IPS DF 4.7 (cell line): ENCODE measurements at regions not wholly inside any gene's neighbourhood (a gene's known extent, or its start where the extent isn't known, plus 50 kb on each side); places are given as distances from the start of the nearest gene placed in this dataset.
"Not testable (repeated sequence)": the region's sequence is repeated elsewhere in the genome, so short reads cannot be mapped to it uniquely, and the experiment has no call there.

Experiments
- DNase-seq: peaks from one replicate; pipeline ENCODE4 v3.0.0-alpha.2; 2013; ENCODE audit warnings: low spot score; ENCODE audit errors: extremely low read depth

DNA sequence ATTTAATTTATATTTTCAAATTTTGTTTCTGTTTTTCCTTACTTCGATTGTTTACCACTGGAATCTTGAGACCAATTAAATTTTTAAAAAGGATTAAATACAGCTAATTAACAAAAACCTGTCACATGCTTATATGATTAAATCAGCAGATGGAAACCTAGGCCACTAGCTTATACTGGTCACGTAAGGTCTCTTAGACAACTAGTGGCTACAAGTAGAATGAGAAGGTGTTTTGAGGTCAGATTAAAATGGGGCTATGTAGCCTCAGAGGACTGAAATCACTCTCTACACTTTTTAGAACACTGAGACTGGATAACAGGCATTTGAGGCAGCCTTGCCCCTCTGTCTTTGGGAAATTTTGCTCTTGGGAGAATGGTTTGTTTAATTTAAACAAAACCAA, 246.5 kb upstream of the ONECUT1 start:
- no peak for DNase-seq

DNA sequence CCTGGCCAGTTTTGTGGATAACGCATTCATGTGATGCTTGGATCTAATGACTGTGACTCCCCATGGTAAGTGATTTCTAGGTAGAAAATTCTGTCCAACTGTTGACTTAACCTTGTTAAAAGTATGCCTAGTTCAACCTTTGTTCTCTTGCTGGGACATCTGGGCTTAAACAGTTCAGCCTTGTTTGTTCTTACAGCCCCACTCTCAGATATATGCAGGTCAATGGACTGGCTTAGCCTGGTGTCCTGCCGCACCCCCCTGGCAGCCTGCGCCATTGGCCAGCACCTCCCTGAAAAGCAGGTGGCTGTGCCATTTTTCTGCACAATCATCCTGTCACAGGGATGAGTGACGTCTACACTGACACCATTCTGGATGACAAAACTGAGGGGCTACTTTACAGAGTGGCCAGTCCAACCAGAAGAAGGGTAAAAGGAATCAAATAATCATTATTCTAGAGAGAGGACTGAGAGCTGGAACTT, 244.7 kb upstream of the ONECUT1 start:
- no peak for DNase-seq

DNA sequence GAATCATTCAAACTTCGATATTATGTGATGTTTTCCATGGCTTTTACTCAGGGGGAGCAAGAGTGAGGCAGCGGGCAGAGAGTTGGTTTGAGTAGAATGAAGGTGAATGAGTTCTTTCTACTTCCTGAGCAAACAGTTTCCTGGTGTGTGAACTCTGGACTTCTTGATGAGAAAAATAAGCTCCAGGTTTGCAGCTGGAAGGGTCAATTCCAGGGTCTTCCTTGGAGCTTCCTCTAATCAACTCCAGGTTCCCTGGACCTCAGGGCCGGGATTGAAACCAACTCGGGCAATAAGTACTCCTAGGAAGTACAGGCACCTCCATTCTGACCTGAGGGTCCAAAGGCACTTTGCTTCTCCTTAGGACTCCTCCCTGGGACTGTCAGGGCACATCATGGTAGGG, 243.6 kb upstream of the ONECUT1 start:
- DNase-seq, result no peak

DNA sequence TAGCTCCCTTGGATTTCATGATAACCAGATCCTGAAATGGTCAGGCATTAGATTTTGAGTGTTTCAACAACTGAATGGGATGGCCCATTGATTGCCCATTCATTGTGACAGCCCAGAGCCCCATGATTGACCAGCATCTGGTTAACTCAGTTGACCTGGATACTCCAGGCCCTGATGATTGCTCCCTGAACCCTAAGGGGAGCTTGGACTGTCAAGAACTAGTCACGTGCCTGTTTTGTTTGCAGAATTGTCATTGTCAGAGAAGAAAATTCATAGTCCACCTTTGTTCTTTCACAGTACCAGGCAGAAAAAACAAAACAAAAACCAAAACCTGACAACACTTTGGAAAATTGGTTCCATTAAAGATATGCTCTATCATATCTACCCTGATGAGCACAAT, 241.3 kb upstream of the ONECUT1 start:
- no peak for DNase-seq

DNA sequence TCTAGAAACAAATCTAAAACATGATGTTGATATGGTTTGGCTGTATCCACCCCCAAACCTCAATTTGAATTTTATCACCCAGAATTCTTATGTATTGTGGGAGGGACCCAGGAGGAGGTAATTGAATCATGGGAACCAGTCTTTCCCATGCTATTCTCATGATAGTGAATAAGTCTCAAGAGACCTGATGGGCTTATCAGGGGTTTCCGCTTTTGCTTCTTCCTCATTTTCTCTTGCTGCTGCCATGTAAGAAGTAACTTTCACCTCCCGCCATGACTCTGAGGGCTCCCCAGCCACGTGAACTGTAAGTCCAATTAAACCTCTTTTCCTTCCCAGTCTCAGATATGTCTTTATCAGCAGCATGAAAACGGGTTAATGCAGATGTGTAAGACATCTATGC, 232.7 kb upstream of the ONECUT1 start:
- DNase-seq, result no peak

DNA sequence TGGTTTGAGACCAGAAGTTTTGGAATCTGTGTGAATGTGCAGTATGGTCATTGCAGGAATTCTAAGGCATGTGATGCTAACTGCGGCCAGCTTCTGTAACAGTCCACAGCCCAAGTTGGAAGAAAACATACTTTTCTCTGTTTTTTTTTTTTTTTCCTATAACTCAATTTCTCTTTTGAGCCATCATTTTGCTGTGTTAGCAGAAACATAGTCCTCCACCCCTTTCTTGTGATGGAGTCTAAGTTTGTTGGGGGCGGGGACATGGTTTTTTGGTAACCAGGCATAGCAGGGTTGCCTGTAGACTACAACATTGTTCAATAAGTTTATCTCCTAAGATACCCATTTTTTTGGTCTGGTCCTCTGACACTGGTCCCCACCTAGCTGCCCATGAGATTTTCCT, 223.2 kb upstream of the ONECUT1 start:
- no peak for DNase-seq

DNA sequence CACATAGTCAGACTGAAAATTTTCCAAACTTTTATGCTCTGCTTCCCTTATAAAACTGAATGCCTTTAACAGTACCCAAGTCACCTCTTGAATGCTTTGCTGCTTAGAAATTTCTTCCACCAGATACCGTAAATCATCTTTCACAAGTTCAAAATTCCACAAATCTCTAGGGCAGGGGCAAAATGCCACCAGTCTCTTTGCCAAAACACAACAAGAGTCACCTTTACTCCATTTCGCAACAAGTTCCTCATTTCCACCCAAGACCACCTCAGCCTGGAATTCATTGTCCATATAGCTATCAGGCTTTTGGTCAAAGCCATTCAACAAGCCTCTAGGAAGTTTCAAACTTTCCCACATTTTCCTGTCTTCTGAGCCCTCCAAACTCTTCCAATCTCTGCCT, 221.6 kb upstream of the ONECUT1 start:
- DNase-seq, result not testable (repeated sequence)

DNA sequence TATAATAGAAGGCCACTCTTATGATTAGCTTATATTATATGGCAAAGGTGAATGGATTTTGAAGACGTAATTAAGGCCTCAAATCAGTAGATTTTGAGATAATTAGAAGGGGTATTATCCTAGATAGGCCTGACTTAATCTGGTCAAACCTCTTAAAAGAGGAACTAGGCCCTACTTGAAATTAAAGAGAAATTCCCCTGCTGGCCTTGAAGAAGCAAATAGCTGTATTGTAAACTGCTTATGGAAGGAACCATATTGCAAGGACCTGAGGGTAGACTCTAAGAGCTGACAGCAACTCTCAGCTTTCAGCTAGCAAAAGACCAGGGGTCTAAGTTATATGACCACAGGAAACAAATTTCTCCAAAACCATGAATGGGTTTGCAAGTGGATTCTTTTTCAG, 219.0 kb upstream of the ONECUT1 start:
- no peak for DNase-seq

DNA sequence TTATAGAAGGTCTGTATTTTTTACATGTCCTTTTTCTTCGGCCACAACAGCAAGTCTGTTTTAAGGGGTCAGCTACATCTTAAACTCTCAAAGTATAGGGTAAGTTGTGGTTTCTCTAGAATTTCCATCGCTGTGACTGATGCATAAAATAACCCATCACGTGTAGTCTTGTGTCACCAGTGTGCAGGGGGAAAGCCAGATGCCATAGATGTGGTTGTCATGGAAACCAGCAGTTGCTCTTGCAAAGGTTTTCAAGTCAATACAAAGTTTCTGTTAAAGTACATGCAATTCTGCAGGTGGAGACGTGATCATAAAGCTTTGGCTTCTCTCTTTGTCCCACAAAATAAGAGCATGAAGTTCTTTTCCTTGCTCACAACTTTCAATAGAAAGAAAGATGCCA, 210.3 kb upstream of the ONECUT1 start:
- DNase-seq, result no peak

DNA sequence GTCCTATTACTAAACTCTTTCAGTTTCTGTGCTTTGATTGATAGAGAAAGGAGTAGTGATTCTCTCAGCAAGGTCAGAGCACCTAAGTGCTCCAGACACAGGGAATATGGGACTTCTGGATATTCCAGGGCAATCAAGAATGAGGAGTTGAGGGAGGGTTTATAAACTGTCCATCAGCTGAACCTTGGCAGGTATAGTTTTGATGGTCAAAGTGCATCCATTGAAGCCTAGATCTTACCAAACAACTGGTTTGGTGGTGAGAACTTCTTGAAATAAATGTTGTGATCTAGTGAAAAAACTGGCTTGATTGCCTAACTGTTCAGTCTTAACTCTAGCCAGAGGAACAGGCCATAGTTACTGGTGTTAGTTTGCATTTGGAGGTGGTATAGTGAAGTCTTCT, 207.0 kb upstream of the ONECUT1 start:
- DNase-seq, result no peak

DNA sequence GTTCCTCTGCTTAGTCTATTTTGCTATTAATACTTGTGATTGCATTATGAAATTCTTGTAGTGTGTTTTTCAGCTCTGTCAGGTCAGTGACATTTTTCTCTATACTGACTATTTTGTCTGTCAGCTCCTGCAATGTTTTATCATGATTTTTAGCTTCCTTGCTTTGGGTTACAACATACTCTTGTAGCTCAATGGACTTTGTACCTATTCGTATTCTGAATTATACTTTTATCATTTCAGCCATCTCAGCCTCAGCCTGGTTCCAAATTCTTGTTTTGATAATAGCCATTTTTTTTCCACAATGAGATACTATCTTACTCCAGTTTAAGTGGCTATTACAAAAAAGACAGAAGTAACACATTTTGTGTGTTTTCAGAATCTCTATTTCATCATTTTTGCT, 204.2 kb upstream of the ONECUT1 start:
- no peak for DNase-seq

DNA sequence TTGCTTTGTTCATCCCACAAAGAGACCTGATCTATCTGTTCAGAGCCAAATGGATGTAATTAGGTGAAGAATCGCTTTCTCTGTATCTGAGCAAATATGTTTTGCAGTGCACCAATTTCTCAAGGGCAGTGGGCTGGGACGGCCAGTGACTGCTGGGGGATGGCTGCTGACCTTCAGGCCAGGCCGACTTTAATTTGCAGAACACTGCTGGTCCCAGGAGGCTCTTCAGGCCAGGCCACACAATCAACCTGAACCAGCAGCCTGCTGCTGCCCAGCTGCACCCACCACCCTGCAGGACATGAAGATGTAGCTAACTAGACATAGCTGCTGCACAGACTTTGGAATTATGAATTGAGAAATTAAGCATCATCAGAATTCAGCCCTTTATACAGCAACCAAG, 194.4 kb upstream of the ONECUT1 start:
- no peak for DNase-seq

DNA sequence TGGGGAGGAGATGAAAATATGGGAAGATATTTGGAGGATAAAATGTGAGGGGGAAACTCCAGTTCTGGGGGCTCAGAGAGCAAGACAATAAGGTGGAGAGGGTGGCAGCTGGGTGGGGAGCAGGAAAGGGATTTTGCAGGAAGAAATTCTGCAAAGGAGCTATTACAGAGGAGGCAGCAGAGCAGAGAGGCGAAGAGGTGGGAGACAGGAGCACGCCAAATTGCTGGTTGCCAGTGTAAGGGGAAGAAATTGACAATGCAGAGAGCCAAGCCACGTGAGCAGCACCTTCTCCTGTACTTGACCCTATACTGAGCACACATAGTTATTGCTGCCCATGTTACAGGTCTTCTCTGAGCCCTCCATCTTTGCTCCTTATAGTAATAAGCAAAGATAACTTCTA, 190.3 kb upstream of the ONECUT1 start:
- DNase-seq, result no peak

DNA sequence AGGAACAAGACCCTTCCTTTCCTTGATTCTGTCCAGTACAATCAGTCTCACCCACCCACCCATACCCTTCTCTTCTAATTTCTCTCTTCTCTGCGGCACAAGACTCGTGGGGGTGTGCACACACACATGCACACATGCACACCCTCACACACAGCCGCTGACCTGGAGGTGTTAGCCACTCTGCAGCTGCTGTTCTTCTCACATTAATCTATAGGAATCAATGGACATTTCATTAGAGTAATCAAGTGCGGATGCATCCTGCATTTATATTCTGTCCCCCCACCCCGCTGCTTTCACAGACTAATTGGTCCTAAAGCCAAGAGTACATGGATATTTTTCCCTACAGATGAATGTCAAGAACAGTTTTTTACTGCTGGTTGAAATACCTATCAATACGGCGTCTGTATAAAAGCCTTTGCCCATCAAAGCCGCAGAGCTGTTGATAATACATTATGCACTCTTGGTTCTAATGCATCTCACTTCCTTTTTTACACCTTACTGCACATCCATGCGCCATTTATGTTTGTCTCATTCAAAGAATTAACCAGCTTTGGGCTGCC, 186.5 kb upstream of the ONECUT1 start:
- DNase-seq, result no peak

DNA sequence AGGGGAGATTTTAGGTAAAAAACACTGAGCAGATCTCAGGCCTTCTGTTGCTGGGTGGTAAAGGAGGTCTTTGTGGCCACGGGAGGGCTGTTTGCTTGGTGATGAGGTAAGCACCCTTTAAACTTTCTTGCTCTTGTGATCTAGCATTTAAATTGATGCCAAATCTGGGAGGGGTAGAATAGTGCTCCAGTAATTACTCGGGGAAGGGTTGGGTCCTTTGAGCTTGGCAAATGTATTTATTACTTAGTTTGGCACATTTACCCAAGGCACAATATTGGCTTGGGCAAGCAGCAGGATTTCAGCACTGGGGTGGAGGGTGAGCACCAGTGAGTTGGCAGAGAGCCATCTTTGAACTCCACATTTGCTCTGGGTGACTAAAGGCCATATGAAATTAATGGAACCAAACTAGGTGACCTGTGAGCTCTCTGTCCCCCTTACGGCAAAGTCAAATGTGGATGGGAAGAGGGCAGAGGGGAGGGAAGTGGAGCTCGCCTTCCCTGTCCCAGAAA, 185.9 kb upstream of the ONECUT1 start:
- no peak for DNase-seq

DNA sequence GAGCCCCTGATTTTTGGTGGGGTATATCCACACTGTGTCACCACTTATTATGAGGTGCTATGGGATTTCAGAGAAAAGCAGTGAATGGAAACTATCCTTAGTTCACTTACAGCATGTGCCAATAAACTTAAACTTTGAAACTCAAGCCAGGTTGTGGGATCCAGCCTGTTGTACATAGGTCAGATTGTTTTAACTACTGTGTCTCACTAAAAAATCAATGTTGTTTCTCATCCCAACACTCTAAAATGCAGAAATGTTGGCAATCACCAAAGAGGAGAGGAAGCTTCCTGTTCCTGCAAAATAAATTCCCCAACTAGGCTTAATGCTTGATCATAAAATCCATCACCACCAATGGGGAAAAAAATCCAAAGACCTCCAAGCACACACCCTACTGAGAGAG, 173.7 kb upstream of the ONECUT1 start:
- no peak for DNase-seq

DNA sequence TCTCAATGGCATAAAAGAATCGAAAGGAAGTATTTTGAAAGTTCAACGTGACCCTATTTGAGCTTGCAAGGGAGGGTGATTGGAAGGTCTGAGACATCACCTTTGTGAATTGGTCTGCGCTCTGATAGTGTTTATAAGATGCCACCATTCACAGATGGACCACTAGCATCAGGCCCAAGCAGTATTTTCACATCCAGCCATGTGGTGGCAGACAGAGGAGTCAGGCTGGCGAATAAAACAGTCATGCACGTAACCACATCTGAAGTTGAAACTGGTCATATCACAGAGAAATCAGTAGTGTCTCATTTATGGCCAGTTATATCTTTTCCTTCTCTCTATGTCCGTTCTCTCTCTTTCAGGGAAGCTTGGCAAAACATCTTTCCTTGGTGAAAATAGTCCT, 170.1 kb upstream of the ONECUT1 start:
- no peak for DNase-seq

DNA sequence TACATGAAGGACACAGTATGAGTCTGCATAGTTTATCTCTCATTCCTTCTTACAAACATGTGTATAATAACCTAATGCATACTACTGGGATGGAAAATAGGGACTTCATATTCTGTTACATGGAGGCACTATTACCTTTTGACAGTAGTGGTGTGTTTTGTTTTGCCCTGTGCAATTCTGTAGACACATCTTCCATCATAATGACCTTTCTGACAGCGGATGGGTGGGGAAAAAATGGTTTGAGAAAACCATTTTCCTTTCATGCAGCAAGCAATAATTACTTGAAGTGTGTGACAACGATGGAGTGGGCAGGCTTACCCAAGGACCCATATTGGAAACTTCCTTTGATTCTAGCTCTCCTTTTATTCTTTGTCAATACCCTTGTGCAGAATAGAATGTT, 153.6 kb upstream of the ONECUT1 start:
- no peak for DNase-seq

DNA sequence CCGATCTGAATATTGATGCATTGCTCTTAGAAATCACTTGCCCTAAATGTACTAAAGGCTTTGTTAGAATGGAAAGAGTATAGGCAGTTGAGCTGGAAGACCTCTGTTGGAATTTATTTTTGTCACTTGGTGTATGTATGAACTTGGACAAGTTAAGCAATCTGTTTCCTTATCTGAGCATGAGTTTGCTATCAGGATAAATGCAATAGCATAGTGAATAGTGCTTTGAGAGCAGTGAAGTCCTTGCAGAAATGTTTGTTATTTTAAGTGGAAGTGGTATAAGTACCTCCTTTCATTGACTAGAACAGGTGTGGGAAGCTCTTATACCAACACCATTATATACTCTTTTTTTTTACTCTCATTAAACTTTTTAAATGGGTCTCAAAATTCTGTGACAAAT, 146.4 kb upstream of the ONECUT1 start:
- DNase-seq, result no peak

DNA sequence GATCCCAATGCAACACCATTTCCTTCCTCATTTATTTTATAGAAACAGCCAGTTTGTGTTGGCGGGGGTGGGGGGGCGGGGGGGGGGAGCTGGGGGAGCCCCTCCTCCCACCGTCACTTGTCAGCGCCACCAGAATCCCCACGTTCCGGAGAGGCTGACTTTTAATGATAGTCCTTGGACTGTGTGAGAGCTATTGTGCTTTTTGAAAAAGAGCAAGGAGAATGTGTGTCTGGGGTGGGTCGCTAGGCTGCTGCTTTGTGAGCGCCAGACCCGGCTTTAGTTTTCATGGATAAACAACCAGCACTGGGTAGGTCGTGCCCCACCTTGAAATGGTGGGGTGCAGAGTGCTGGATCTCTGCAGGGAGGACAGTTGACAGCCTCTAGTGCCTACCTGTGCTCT, 135.0 kb upstream of the ONECUT1 start:
- no peak for DNase-seq

DNA sequence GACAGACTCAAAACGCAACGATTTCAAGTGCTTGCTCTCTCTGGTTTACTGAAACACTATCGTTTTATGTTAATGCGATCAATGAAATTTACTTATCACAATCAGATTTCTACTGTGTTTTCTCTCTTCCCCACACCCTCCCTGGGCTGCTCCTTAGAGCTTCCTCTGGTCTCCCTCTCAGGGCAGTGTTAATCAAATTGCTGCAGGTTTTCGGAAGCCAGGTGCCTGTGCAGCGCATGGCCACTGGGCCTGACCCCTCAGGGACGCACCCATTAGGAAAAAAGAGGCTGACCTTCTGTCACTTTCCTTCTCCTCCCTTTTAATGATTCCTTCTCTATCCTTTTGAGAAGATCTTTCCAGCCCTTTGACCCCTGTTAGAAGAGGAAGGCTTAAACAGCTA, 134.5 kb upstream of the ONECUT1 start:
- DNase-seq, result no peak

DNA sequence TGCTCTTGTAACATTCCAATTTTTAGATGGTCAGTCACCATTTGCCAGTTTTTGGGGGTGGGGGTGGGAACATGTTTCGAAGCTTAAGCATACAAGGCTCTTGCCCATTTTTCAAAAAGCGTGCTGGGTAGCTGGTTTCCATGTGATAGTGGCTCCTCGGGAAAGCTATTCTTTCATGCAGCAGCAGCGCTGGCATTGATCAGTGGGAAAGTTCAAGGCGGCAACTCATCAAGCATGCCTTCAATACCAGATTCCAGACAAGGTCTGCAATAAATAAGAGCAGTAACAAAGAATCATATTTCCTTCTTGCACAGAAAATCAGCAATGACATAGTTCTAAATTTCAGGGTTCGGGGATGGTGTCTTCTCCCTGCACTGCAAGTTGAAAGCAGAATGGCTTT, 133.5 kb upstream of the ONECUT1 start:
- DNase-seq, result no peak

DNA sequence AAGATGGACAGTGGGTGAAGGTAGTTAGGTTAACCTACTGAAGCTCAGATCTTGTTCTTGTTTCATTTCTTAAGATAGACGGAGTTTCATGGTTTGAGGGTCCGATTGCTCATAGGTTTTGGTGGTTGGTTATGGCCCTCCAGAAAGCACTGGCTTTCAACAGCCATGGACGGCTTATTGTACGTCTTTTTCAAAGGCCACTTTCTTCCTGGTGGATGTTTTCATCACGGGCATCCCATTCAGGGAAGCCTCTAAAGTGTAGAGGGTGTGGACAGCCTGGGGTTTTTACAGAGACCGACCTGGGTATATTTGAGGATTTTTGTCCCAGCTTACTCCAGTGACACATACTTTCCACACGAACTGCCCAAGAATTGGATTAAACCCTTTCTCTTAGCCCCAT, 132.7 kb upstream of the ONECUT1 start:
- DNase-seq, result no peak

DNA sequence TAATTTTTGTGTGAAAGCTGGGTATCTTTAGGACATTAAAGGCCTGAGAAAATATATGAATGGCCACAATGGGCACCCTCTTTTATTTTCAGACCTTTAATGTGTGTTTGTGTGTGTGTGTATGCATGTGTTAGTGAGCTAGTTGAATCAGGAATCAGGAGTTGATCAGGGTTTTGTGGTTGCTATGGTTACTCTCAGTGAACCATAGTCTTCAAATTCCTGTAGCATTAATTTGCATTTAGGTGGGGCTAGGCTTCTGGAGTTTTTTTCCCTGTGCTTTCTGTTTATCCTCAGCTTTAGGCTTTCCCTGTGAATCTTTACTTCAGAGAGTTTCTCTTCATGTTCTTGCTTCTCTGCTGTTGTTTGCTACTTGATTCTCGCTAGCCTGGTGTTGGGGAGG, 122.0 kb upstream of the ONECUT1 start:
- DNase-seq, result peak; percentile 14
